Myocyte (in vitro differentiated cells): ENCODE measurements at regions not wholly inside any gene's neighbourhood (a gene's known extent, or its start where the extent isn't known, plus 50 kb on each side); places are given as distances from the start of the nearest gene placed in this dataset.
"Not testable (repeated sequence)": the region's sequence is repeated elsewhere in the genome, so short reads cannot be mapped to it uniquely, and the experiment has no call there.

Experiments
- DNase-seq: peaks from one replicate; pipeline ENCODE4 v3.0.0-alpha.2; 2012; ENCODE audit warnings: low read depth

GRCh38 chr2:51969347-51969746 is 937.4 kb upstream of the NRXN1 start:
- no peak for DNase-seq

- peak; percentile 34 for DNase-seq
Measured at GRCh38 chr2:51960841-51961335, 929.0 kb upstream of the NRXN1 start.

DNA sequence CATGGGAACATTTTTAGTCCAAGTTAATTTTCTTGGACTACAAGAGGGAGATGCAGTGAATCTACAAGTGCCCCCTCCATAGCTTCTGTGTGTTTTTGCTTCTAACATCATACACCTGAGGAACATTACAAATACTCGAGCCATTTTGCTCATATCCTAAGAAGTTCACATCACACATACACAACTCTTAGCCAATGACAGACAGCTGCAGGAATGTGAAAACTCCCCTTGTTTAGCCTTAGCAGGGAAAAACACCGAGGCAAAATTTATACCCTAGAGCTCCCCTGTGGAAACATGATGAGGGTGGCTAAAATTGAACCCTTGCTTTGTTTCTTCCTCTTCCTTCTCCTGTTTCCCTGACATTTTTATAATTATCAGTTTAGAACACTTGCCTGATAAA is 928.3 kb upstream of the NRXN1 start:
- peak; percentile 6 for DNase-seq

GRCh38 chr2:51959696-51960095 is 927.8 kb upstream of the NRXN1 start:
- DNase-seq = no peak

DNA sequence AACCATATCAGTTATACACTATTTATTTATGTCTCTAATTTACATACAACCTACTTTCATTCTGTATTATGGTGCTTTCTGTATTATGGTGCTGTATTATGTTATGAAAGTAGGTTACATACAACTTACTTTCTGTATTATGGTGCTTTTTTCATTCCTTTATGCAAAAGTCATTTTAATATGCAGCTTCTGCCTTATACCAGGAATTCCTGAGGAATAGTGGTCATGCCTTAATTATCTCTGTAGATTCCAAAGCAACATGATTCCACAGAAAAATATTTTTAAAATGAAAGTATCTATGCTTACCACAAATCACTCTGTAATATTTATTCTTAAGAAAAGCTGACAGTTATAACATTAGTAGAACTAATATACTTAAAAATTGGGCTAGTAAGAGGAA is 922.0 kb upstream of the NRXN1 start:
- DNase-seq = peak; percentile 9

GRCh38 chr2:51921076-51921475 is 889.1 kb upstream of the NRXN1 start:
- no peak for DNase-seq

GRCh38 chr2:51920509-51920908 is 888.6 kb upstream of the NRXN1 start:
- DNase-seq = no peak

DNA sequence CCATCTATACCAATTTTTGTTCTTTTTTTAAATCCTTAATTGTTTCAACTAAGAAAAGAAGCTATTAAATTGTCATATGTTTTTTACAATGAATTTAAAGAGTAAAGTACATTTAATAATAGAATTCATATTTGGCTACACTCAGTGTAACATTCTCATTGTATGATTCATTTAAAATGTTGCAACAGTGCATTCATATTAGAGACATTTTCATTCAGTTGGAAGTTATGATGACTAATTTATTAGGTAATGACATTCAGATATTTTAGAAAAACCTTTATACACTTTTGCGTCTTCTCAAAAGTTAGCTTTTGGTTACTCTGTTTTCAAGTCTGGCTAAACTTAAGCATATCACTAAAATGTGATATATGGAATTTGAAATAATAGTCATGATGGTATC is 887.5 kb upstream of the NRXN1 start:
- DNase-seq = peak; percentile 26

- peak; percentile 25 for DNase-seq
Measured at GRCh38 chr2:51918113-51918512, 886.2 kb upstream of the NRXN1 start.

DNA sequence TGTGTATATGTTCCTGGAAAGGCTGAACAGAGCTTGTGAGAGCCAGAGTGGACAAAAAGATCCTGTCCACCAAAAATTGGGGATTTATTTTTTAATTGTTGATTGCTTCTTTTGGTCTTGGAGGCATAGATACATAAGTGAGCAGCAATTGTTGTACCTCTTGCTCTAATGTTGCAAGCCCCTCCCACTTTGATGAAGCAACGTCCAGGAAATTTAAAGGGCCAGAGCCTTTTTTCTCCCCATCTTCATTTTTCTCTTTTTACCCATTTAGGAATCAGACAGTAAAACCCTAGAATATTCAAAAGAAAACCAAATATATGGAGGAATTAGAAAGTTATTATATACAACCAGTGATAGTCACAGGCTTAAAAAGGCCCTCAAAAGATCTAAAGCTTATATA is 871.8 kb upstream of the NRXN1 start:
- no peak for DNase-seq

DNA sequence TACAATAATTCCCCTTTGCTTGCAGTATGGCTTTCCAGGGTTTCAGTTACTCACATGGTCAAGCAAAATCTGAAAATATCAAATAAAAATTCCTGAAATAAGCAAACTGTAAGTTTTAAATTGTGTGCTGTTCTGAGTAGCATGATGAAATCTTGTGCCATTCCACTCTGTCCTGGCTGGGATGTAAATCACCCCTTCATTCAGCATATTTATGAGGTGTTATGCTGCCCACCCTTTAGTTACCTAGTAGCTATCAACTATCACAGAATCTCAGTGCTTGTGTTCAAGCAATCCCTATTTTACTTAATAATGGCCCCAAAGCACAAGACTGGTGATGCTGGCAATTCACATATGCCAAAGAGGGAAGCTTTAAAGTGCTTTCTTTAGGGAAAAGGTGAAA is 867.7 kb upstream of the NRXN1 start:
- DNase-seq = no peak

DNA sequence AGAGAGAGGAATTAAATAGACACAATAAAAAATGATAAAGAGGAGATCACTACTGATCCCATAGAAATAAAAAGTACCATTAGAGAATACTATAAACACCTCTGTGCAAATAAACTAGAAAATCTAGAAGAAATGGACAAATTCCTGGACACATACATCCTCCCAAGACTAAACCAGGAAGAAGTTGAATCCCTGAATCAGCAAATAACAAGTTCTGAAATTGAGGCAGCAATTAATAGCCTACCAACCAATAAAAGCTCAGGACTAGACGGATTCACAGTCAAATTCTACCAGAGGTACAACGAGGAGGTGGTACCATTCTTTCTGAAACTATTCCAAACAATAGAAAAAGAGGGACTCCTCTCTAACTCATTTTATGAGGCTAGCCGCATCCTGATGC is 862.7 kb upstream of the NRXN1 start:
- DNase-seq = not testable (repeated sequence)

GRCh38 chr2:51888120-51888519 is 856.2 kb upstream of the NRXN1 start:
- DNase-seq = no peak

GRCh38 chr2:51881673-51882072 is 849.7 kb upstream of the NRXN1 start:
- DNase-seq = no peak

DNA sequence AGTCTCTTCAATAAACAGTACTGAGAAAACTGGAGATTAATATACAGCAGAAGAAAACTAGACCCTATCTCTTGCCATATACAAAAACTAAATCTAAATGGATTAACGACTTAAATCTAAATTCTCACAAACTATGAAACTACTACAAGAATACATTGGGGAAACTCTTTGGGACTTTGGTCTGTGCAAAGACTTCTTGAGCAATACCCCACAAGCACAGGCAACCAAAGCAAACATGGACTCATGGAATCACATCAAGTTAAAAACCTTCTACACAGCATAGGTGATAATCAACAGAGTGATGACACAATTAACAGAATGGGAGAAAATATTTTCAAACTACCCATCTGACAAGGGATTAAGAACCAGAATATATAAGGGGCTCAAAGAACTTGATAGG is 848.2 kb upstream of the NRXN1 start:
- DNase-seq = no peak

- DNase-seq = no peak
Measured at GRCh38 chr2:51866361-51866760, 834.4 kb upstream of the NRXN1 start.

DNA sequence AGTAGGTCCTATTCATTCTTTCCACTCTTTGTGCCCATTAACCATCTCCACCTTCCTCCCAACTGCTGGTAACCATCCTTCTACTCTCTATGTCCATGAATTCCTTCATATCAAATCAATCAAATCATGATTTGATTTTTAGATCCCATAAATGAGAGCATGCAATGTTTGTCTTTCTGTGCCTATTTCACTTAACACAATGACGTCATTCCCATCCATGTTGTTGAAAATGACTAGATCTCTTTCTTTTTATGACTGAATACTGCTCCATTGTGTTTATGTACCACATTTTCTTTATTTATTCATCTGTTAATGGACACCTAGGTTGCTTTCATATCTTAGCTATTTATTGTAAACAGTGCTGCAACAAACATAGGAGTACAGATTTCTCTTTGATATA is 827.3 kb upstream of the NRXN1 start:
- DNase-seq = no peak

DNA sequence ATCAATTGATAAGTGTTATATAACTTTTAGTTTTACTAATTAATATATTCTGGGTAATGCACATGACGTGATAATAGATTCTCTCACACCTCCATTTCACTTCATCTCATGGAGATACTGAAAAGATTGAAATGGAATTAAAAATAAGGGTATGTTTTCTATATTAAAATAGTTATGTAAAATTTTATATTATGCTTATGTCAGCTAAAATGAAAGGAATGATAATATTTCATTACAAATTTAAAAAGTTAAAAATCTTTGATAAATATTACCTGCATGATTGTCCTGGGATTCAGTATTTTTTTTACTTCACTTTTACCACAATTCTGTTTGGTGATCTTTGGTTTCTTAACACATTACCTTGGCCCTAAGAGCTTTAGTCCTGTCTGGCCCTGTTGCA is 823.8 kb upstream of the NRXN1 start:
- DNase-seq = no peak

GRCh38 chr2:51846796-51847195 is 814.9 kb upstream of the NRXN1 start:
- no peak for DNase-seq

GRCh38 chr2:51846018-51846417 is 814.1 kb upstream of the NRXN1 start:
- DNase-seq = no peak

DNA sequence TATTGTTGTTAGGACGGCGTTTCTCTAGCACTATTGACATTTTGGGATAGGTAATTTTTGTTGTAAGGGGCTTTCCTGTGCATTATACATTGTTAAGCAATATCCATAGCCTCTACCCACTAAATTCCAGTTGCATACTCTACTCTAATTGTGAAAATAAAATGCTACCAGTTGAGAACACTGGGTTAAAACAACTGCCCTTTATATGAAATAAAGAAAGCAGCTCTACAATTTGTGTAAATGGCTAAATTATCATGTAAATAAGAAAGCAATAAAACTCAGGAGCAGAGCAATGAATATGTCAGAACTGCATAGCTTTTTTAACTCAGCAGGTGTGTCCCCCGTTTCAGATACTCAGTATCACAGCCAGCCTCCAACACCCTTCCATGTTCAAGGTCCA is 812.7 kb upstream of the NRXN1 start:
- DNase-seq = no peak

- DNase-seq = no peak
Measured at GRCh38 chr2:51829477-51829876, 797.5 kb upstream of the NRXN1 start.

DNA sequence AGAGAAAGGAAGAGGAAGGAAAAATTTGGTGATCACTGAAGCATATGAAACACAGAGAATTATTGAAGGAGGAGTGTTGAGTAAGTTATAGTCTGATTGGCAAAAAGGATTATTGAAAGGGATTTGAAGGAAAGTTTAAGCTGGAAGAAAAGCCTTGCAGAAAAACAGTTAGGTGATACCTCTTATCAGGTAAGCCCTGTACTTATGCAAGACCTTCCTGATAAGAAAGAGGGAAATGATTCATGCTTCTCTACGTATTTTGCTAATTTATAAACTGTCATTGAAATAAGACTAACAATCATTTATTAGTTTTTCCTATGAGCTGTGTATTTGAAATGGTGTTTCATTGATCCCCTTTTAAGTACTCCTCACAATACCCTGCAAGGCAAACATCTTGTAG is 793.9 kb upstream of the NRXN1 start:
- no peak for DNase-seq

- DNase-seq = peak; percentile 40
Measured at GRCh38 chr2:51813247-51813646, 781.3 kb upstream of the NRXN1 start.
